HL-60 (cell line): ENCODE measurements at regions not wholly inside any gene's neighbourhood (a gene's known extent, or its start where the extent isn't known, plus 50 kb on each side); places are given as distances from the start of the nearest gene placed in this dataset.

Source experiments
- CTCF ChIP-seq: IDR thresholded peaks from one replicate; pipeline ENCODE4 v1.5.1; 2011; ENCODE audit warnings: low read length, control low read depth, inconsistent platforms; ENCODE audit not compliant: insufficient read depth
- GABPA ChIP-seq: IDR thresholded peaks from 2 replicates; pipeline ENCODE4 v1.6.1; 2012; ENCODE audit warnings: low read depth

GRCh38 chr2:21254170-21254965 lies 130.6 kb downstream of the TDRD15 start:
- TF ChIP-seq CTCF: no peak
- TF ChIP-seq GABPA: no peak
